Ascending aorta (tissue), 2 donors: ENCODE measurements at regions not wholly inside any gene's neighbourhood (a gene's known extent, or its start where the extent isn't known, plus 50 kb on each side); places are given as distances from the start of the nearest gene placed in this dataset.
"Not testable (repeated sequence)": the region's sequence is repeated elsewhere in the genome, so short reads cannot be mapped to it uniquely, and the experiment has no call there.

Source experiments
- DNase-seq, 2 donors: peaks; one replicate each; pipeline ENCODE4 v3.0.0-alpha.2; 2019; ENCODE audit warnings: low spot score in 2 of 2
- H3K27ac ChIP-seq, 2 donors: fragments of 200-600 bp; sonication (generic); one replicate each; pipeline ENCODE4 v1.5.1; 2016 to 2017; ENCODE audit warnings: mild to moderate bottlenecking in 1 of 2
- H3K27me3 ChIP-seq: fragments of 200-600 bp; sonication (generic); one replicate; pipeline ENCODE4 v1.5.1; 2017
- H3K36me3 ChIP-seq, 2 donors: fragments of 200-600 bp; sonication (generic); one replicate each; pipeline ENCODE4 v1.5.1; 2016
- H3K4me1 ChIP-seq, 2 donors: fragments of 200-600 bp; sonication (generic); one replicate each; pipeline ENCODE4 v1.5.1; 2016 to 2017; ENCODE audit warnings: mild to moderate bottlenecking in 1 of 2
- H3K4me3 ChIP-seq, 2 donors: fragments of 200-600 bp; sonication (generic); one replicate each; pipeline ENCODE4 v1.5.1; 2016 to 2017; ENCODE audit warnings: mild to moderate bottlenecking in 1 of 2
- H3K9me3 ChIP-seq, 2 donors: fragments of 200-600 bp; sonication (generic); one replicate each; pipeline ENCODE4 v1.5.1; 2016
- CTCF ChIP-seq, 3 experiments: fragments of 200-600 bp in 2 of 3; fragments of 450-650 bp in 1 of 3; sonication (generic) in 2 of 3; IDR thresholded peaks; one replicate each; pipeline ENCODE4 v1.5.1; 2016 to 2019; ENCODE audit warnings: antibody characterized with exemption in 3 of 3, mild to moderate bottlenecking in 1 of 3, moderate library complexity in 1 of 3
- intact Hi-C: fragments of 100-400 bp; cut with DNase I; formaldehyde crosslinking; loops from one replicate; pipeline ENCODE4 v1.15.1; 2023

- Histone ChIP-seq H3K9me3 (peaks cover 50 to 76% of the 10 kb centered on the region in 2 donors), H3K36me3 (peaks cover 7 to 19% of the 10 kb centered on the region in 2 donors)
- DNase-seq, intact Hi-C loops, H3K4me1 ChIP-seq, H3K27ac ChIP-seq, H3K4me3 ChIP-seq, H3K27me3 ChIP-seq: not testable (repeated sequence)
Observed at GRCh38 chr10:42533866-42534265, 104.5 kb downstream of the ZNF33B start.

DNA sequence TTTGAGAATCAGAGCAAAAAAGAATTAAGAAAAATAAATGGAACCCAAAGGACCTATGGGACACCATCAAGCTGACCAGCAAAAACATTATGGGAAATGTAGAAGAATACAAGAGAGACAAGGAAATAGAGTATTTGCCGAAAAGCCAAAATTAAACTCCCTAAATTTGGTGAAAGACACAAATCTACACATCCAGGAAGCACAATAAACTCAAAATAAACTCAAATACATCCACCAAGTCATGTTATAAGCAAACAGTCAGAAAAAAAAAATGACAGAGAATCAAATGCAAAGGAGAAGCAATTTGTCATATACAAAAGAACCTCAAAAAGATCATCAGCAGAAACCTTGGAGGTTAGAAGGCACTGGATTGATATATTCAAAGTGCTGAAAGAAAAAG is 105.4 kb downstream of the ZNF33B start:
- no peak overlapping the region for H3K27ac ChIP-seq
- intact Hi-C loops = no loop called here
- peaks cover 46 to 67% of the 10 kb centered on the region in 2 donors for H3K9me3 ChIP-seq
- peaks cover 5 to 11% of the 10 kb centered on the region in 2 donors for H3K36me3 ChIP-seq
- DNase-seq = no peak
- TF ChIP-seq CTCF (IDR thresholded peaks at IDR 0.05) = no peak
- H3K4me3 ChIP-seq = no peak overlapping the region
- H3K4me1 ChIP-seq = no peaks in the 10 kb centered on the region
- no peaks in the 10 kb centered on the region for H3K27me3 ChIP-seq

GRCh38 chr10:42523098-42523497 is 115.3 kb downstream of the ZNF33B start:
- Histone ChIP-seq H3K27ac (no peak overlapping the region), H3K36me3 (peaks cover 45 to 61% of the 10 kb centered on the region in 2 donors), H3K27me3 (no peaks in the 10 kb centered on the region), H3K9me3 (peaks cover 75 to 82% of the 10 kb centered on the region in 2 donors), H3K4me1 (no peaks in the 10 kb centered on the region), H3K4me3 (no peak overlapping the region)
- intact Hi-C loops = no loop called here
- DNase-seq = no peak
- TF ChIP-seq CTCF (IDR thresholded peaks at IDR 0.05) = no peak

GRCh38 chr10:42519761-42520460 is 118.5 kb downstream of the ZNF33B start:
- DNase-seq = no peak
- no peaks in the 10 kb centered on the region for H3K27me3 ChIP-seq
- no peak overlapping the region for H3K4me3 ChIP-seq
- no peaks in the 10 kb centered on the region for H3K4me1 ChIP-seq
- no peak overlapping the region for H3K27ac ChIP-seq
- intact Hi-C loops = no loop called here
- H3K36me3 ChIP-seq = peaks cover 39 to 50% of the 10 kb centered on the region in 2 donors
- peaks cover 97 to 100% of the 10 kb centered on the region in 2 donors for H3K9me3 ChIP-seq
- TF ChIP-seq CTCF (IDR thresholded peaks at IDR 0.05) = no peak

DNA sequence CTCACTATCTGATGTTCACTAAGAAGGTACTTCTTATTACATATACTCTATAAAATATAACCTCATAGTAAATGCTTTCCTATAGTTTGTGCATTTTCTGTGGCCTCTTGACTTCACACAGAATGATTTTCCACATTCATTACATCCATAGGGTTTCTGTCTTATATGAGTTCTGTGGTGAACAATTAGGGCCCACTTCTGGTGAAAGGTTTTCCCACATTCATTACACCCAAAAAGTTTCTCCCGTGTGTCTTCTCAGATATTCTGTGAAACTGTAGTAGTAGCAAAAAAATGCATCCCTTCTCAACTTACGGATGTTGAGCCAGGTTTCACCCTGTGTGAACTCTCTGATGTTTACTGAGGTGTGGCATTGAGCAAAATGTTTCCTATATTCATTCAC is 119.3 kb downstream of the ZNF33B start:
- no peak overlapping the region for H3K4me3 ChIP-seq
- no peak overlapping the region for H3K27ac ChIP-seq
- peaks cover 96 to 100% of the 10 kb centered on the region in 2 donors for H3K9me3 ChIP-seq
- intact Hi-C loops = no loop called here
- TF ChIP-seq CTCF (IDR thresholded peaks at IDR 0.05) = no peak
- H3K27me3 ChIP-seq = no peaks in the 10 kb centered on the region
- H3K4me1 ChIP-seq = no peaks in the 10 kb centered on the region
- DNase-seq = no peak
- peaks cover 31 to 42% of the 10 kb centered on the region in 2 donors for H3K36me3 ChIP-seq

GRCh38 chr10:42513921-42514320 is 124.4 kb downstream of the ZNF33B start:
- H3K4me1 ChIP-seq = no peaks in the 10 kb centered on the region
- H3K27me3 ChIP-seq = no peaks in the 10 kb centered on the region
- no peak overlapping the region for H3K4me3 ChIP-seq
- no peak for DNase-seq
- H3K9me3 ChIP-seq = peaks cover 70 to 94% of the 10 kb centered on the region in 2 donors
- no peaks in the 10 kb centered on the region for H3K36me3 ChIP-seq
- intact Hi-C loops = no loop called here
- no peak for TF ChIP-seq CTCF (IDR thresholded peaks at IDR 0.05)
- H3K27ac ChIP-seq = no peak overlapping the region
